ENCODE measurements at regions not wholly inside any gene's neighbourhood (a gene's known extent, or its start where the extent isn't known, plus 50 kb on each side); places are given as distances from the start of the nearest gene placed in this dataset.

- DNase-seq = no peak
These were observed 56.9 kb upstream of the ACVR1C start for GRCh38 chr2:157685572-157685971.

GRCh38 chr2:157684940-157685466, 56.3 kb upstream of the ACVR1C start:
- DNase-seq = peak in 3 of 58 donors; percentile 2 to 18 (median 10)
